ENCODE measurements at regions not wholly inside any gene's neighbourhood (a gene's known extent, or its start where the extent isn't known, plus 50 kb on each side); places are given as distances from the start of the nearest gene placed in this dataset.
"Not testable (repeated sequence)": the region's sequence is repeated elsewhere in the genome, so short reads cannot be mapped to it uniquely, and the experiment has no call there.

- DNase-seq: no peak
Measured at GRCh38 chr5:19172926-19173470, 815.0 kb downstream of the CDH18 start.

GRCh38 chr5:19175776-19176570, 812.0 kb downstream of the CDH18 start:
- DNase-seq: no peak

- DNase-seq: no peak
Measured at GRCh38 chr5:19179571-19179970, 808.4 kb downstream of the CDH18 start.

GRCh38 chr5:19189176-19189575, 798.8 kb downstream of the CDH18 start:
- DNase-seq: no peak

- DNase-seq: no peak
Measured at GRCh38 chr5:19193631-19194030, 794.4 kb downstream of the CDH18 start.

GRCh38 chr5:19196631-19197030, 791.4 kb downstream of the CDH18 start:
- no peak for DNase-seq

- no peak for DNase-seq
Measured at GRCh38 chr5:19200251-19200650, 787.7 kb downstream of the CDH18 start.

GRCh38 chr5:19208397-19208796, 779.6 kb downstream of the CDH18 start:
- no peak for DNase-seq

- DNase-seq: no peak
Measured at GRCh38 chr5:19210886-19211285, 777.1 kb downstream of the CDH18 start.

GRCh38 chr5:19229179-19229835, 758.7 kb downstream of the CDH18 start:
- no peak for DNase-seq

GRCh38 chr5:19233573-19233972, 754.4 kb downstream of the CDH18 start:
- no peak for DNase-seq

GRCh38 chr5:19235101-19235584, 752.9 kb downstream of the CDH18 start:
- no peak for DNase-seq

GRCh38 chr5:19240170-19240569, 747.8 kb downstream of the CDH18 start:
- no peak for DNase-seq

GRCh38 chr5:19241690-19242089, 746.3 kb downstream of the CDH18 start:
- no peak for DNase-seq

GRCh38 chr5:19246191-19246590, 741.8 kb downstream of the CDH18 start:
- DNase-seq: not testable (repeated sequence)

GRCh38 chr5:19247302-19247701, 740.7 kb downstream of the CDH18 start:
- DNase-seq: no peak

GRCh38 chr5:19256036-19256435, 732.0 kb downstream of the CDH18 start:
- no peak for DNase-seq

- no peak for DNase-seq
Measured at GRCh38 chr5:19258686-19259085, 729.3 kb downstream of the CDH18 start.

GRCh38 chr5:19261879-19262278, 726.1 kb downstream of the CDH18 start:
- no peak for DNase-seq

GRCh38 chr5:19264821-19265220, 723.2 kb downstream of the CDH18 start:
- DNase-seq: no peak

- DNase-seq: no peak
Measured at GRCh38 chr5:19266791-19267190, 721.2 kb downstream of the CDH18 start.

GRCh38 chr5:19270153-19270552, 717.8 kb downstream of the CDH18 start:
- no peak for DNase-seq

GRCh38 chr5:19274578-19274977, 713.4 kb downstream of the CDH18 start:
- DNase-seq: no peak

- DNase-seq: no peak
Measured at GRCh38 chr5:19285286-19285685, 702.7 kb downstream of the CDH18 start.

Data from GDM1 (cell line).